GM03348 (cell line): ENCODE measurements at regions not wholly inside any gene's neighbourhood (a gene's known extent, or its start where the extent isn't known, plus 50 kb on each side); places are given as distances from the start of the nearest gene placed in this dataset.

ENCODE experiments used
- DNase-seq: peaks from one replicate; pipeline ENCODE4 v3.0.0; 2012; ENCODE audit warnings: low spot score

- DNase-seq = no peak
These were observed 1490.7 kb downstream of the TBC1D22A start for GRCh38 chr22:48253136-48253535.

- DNase-seq = no peak
These were observed 1489.2 kb downstream of the TBC1D22A start for GRCh38 chr22:48251629-48252028.

DNA sequence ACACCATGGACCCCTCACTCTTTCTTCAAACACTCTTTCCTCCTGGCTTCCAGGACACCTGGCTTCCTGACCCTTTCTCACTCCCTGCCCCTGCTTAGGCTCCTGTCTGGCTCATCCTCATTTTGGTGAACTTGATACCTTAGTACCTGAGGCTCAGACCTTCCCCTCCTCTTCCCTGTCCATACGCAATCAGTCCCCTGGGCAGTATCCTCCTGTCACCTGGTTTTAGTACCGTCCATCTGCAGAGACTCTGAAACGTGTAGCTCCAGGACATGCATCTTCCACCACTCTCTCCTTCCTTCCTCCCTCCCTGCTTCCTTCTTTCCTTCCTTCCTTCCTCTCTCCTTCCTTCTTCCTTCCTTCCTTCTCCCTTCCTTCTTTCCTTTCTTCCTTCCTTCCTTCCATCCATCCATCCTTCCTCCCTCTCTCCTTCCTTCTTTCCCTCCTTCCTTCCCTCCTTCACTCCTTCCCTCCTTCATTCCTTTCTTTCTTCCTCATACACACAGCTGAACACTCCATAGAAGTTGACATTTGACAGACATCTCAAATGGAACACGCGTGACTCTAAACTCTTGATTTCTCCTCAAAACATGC is 1488.6 kb downstream of the TBC1D22A start:
- DNase-seq = no peak

DNA sequence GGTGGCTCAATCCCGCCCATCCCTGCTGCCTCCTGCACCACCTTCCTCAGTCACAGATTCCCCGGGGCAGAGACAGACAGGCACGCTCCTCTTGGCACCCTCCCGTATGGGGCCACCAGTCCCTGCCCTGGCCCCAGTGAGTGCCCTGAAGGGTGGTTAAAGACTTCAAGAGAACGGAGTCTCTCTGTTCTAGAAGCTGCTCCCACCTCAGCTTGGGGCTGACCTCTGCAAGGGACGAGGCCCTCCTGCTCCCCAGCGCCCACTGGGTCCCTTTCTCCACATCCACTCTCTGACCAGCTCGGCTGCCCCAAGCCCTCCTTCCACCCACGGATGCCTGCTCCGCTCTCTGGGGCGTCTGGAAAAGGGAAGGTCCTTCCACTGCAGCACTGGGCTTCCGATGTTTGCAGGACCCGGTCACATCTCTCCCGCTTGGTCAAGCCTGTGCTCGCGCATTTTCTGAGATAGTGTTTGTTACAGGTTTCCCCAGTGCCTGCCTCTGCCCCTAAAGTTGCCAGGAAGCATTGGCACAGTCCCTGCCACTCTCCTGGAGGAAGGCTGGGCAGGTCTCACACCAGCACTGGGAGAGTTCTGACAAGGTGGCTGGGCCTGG is 1487.9 kb downstream of the TBC1D22A start:
- no peak for DNase-seq

DNA sequence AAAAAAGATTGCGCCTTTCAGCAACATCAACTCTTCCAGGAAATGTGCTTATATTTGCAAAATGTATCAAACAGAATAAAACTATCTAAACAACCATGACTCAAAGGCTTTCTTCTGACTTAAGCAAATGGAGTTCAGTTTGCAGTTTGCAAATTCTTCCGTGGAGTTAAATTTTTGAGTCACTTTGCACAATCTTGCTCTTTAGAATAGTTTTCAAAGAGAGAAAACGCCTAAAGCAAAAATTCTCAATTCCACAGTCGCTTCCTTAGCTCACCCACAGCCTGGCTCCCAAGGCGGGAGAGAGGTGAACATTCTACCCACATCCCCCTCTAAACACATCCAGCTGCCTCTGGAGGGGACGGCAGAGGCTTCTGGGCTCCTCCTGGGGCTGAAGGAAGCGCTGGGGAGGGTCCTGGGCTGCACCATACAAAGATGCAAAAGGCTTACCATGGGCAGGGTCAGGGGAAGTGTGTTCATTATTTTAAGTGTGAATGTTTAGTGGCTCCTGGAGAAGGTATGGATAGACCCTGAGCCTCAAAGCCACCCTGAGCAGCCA is 1487.3 kb downstream of the TBC1D22A start:
- no peak for DNase-seq

DNA sequence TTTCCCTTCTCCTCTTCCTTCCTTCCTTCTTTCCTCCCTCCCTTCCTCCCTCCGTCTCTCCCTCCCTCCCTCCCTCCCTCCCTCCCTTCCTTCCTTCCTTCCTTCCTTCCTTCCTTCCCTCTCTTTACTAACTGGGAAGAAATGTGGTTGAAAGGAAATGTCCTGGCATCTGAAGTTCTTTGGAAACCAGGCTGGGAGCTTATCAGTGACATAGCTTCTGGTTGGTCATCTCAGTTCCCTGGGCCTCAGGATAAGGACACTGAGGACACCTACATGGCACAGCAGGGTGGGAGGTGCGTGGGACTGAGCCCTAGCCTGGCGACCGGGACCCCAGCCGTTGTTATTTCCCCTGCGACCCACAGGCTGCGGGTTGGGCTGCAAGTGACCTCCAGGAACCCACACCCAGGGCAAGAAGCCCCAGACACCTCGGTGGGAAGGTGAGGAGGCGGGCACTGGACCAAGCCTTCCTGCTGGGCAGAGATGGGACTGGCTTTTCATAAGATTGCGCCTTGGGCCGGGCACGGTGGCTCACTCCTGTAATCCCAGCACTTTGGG is 1486.5 kb downstream of the TBC1D22A start:
- DNase-seq = no peak

GRCh38 chr22:48247829-48248228 is 1485.4 kb downstream of the TBC1D22A start:
- DNase-seq = no peak

- no peak for DNase-seq
These were observed 1482.7 kb downstream of the TBC1D22A start for GRCh38 chr22:48245196-48245485.

- no peak for DNase-seq
These were observed 1482.1 kb downstream of the TBC1D22A start for GRCh38 chr22:48244388-48245195.

DNA sequence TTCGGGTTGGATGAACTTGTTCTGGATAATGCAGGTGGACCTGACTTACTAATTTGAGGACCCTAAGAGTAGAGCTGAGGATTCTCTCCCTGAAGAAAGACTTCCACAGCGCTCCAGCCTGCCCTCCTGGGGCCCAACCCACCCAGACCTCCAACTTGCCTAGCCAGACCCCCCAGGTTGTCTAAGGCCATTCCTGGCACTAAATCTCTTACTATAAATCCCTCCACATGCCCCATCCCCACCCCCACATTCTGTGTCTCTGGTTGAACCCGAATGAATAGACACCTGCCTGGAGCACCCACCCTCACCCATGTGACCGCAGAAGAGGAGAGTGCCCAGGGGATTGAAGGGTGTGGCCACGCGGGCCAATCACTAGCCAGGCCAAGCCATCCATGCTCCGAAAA is 1480.0 kb downstream of the TBC1D22A start:
- DNase-seq = no peak

DNA sequence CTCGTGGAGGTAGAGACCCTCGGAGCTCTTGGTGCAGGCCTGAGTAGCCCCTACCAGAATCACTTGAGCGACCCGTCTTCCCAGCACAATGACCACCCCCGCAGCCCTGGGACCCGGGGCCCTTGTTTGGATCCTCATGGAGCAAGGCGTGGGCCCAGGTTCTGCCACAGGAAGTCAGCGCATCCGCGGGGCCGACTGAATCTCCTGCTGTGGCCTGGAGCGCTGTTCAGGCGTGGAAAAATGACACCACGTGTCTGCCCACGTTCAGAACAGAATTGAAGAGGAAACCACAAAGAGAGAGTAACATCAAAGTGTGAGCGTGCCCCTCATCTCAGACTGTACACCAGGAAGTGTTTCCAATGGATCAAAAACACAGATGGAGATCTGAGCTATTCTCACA is 1479.2 kb downstream of the TBC1D22A start:
- no peak for DNase-seq

- DNase-seq = no peak
These were observed 1478.4 kb downstream of the TBC1D22A start for GRCh38 chr22:48240935-48241230.

DNA sequence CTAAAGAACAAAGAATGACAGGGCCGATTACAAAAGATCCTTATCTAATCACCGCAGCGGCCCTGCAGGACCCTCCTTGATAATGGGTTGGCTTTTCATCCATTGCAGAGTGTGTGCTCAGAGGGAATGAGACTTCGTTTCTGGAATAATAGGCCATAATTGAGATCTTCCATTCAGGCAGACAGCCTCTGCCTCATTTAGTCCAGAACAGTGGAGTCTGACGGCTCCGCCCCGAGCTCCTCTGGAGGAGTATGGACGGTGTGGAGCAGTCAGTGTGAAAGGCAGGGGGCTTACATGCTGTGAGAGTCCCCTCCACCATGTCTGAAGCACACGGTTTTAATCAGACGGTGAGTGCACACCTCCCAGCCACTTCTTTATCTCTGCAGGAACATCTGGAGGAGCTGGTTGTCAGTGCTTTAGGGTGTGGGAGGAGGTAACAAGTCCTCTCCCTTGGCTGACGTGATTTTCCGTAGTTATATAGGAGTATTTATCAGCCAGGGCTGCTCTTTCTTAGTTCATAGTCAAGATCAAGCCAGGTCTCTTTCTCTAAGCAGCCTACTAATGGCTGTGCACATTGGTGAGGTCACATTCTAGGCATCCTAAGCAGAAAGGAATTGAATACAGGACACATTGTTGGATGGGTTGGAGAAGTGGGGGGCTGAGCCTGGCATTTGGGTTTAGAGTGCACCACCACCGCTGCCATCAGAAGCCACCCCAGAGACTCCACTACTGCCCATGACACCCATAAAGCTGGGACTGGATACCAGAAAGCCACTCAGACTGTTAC is 1477.9 kb downstream of the TBC1D22A start:
- no peak for DNase-seq

DNA sequence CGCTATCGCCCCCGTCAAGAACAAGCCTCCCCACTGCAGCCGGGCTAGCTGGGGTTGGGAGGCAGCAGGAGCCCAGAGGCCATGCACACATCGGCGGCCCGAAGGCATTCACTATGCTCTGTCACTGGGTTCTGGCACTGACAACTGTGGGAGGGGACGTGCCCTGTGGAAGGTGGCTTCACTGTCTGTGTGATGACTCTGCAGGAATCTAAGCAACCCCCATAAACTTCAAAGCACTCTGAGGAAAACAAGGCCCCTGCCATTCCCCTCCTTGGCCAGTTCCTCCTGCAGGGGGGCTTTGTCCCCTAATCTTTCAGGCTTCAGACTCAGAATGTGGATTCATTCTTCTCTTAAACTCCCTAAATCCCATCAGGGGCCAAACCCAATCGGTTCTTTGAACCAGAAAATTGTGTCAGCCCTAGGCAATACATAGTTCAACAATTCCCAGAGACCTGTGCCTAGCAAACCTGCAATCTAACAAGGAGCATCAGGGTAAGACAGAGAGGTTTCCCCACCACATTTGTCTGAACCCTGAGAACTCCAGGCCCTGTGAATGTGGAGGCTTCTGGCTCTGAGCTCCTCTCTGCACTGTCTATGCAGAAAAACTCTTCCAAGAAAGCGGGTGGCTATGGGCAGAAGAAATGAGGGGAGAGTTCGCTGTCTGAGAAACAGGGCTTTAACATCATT is 1477.2 kb downstream of the TBC1D22A start:
- no peak for DNase-seq

GRCh38 chr22:48238966-48239365 is 1476.5 kb downstream of the TBC1D22A start:
- no peak for DNase-seq

DNA sequence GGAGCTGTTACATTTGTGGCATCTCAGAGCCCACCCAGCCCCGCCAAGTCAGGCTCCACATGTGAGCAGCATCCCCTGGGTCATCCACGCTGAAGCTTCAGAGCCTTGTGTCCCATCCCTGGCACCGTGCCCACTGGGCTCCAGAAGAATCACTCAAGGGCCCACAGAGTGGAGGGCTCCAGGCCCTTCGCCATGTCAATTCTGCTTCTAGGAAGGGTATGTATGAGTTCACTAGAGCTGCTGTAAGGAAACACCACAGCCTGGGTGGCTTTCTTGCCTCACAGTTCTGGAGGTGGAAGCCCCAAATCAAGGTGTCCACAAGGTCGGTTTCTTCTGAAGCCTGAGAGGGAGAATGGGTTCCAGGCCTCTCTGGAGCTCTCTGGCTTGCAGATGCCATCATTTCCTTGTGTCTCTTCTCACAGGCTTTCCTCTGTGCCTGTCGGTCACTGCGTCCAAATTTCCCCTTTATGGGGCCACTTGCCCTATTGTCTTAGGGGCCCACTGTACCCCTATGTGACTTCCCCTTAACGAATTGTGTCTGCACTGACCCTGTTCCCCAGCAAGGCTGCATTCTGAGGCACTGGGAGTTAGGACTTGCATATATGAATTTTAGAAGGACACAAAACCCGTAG is 1476.0 kb downstream of the TBC1D22A start:
- no peak for DNase-seq

- DNase-seq = no peak
These were observed 1475.2 kb downstream of the TBC1D22A start for GRCh38 chr22:48237466-48238283.

GRCh38 chr22:48236261-48236660 is 1473.8 kb downstream of the TBC1D22A start:
- no peak for DNase-seq

DNA sequence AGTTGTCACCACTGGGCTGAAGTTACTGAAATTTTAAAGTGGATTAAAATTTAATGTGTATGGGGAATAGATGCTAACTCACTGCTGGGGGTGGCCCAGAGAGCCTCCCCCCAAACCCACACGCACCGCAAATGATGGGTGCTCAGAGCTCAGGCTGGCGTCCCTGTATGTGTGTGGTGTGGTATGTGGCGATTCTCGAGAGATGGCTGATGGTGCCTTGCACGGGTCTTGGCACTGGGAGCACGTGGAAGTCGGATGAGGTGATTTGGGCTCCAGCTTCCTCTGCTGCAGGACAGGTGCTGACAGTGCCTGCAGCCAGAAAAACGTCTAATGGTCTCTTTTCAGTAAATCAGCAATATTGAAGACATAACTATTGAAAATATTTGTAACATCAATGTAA is 1473.3 kb downstream of the TBC1D22A start:
- DNase-seq = no peak

GRCh38 chr22:48234011-48234410 is 1471.6 kb downstream of the TBC1D22A start:
- no peak for DNase-seq
